NCI-H1092 (cell line): ENCODE measurements at regions not wholly inside any gene's neighbourhood (a gene's known extent, or its start where the extent isn't known, plus 50 kb on each side); places are given as distances from the start of the nearest gene placed in this dataset.
"Not testable (repeated sequence)": the region's sequence is repeated elsewhere in the genome, so short reads cannot be mapped to it uniquely, and the experiment has no call there.

Source experiments
- DNase-seq: peaks from one replicate; lab custom pipeline; 2025; lab: John Stamatoyannopoulos, UW

DNA sequence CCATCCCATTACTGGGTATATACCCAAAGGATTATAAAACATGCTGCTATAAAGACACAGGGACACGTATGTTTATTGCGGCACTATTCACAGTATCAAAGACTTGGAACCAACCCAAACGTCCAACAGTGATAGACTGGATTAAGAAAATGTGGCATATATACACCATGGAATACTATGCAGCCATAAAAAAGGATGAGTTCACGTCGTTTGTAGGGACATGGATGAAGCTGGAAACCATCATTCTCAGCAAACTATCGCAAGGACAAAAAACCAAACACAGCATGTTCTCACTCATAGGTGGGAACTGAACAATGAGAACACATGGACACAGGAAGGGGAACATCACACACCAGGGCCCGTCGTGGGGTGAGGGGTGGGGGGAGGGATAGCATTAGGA is 106.1 kb downstream of the CHD1L start:
- DNase-seq = not testable (repeated sequence)

GRCh38 chr1:147349533-147349932 is 107.0 kb downstream of the CHD1L start:
- no peak for DNase-seq

- no peak for DNase-seq
Observed at GRCh38 chr1:147351140-147351835, 108.8 kb downstream of the CHD1L start.

DNA sequence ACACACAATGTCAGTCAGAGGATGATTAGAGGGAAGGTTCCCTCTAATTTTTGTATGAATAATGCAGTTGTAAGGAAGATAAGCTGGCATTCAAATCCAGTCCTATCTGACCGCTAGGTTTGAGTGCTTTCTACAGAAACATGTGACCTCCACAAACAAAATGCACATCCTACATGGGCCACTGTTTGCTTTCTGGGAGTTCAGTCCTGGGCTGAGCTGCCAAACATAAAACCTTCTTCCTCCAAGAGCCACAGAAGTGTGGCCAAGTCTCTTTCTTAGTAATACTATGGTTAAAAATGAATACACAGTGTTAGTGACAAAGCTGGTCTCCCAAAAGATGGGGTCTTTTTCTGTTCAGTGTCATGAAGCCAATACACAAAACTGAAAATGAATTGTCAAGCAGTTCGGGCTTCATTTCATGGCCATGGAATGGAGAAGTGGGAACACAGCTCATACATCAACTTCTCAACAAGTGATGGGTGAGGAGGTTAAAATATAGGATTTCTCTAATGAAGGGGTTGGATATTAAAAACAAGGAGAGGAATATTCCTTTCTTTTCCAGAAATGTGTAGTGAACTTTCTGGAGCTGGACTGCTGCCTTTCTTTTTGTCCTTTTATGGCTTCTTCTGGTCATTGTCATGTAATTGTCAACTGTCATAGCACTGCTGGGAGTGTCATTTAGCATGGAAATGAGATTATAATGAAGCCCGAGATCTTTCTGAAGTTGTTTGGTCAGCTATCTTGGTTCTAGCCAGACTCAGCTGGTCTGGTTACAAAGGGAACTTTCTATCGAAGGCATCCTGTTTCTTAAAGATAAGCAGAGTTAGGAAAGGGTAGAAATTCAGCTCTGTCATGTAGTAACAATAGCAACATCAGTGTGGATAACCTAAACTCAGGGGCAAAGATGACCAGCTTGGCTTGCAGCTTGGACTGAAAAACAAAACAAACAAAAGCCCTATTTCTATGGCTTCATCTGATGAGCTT is 135.1 kb downstream of the CHD1L start:
- no peak for DNase-seq

GRCh38 chr1:147379889-147380288 is 137.4 kb downstream of the CHD1L start:
- DNase-seq = no peak

DNA sequence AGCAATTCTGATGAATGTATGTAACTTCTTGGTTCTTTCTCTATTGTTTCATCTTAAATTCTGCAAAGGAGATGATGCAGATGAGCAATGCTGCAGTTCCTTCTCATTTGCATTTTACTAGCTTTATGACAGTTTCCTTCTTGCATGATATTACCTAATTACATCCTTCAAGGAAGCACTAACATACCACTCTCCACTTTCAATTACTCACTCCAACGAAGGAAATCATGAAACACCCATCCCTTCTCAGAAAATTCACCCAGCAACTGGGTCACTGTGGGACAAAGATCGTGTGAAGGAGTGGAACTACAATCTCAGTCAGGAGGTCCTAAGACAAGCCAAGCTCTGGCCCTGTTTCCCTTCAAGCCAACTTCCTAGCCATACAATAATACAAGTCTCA is 142.3 kb downstream of the CHD1L start:
- DNase-seq = no peak

DNA sequence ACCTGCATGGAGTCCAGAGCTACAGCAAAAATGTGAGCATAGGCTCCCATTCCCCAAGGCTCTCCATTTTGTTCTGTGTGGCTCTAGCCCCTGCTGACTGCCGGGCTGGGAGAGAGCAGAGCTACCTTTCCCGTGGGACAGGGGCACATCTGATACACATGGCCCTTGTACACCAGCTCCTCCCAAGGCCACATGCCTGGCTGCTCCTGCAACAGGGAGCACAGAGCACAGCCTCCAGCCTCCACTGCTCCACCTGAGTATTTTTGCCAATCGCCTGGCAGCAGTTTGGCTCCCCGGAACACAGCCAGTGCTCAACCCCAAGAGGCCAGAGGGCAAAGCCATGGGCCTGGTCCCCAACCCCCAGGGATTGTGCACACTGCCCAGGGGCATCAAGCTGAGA is 146.5 kb downstream of the CHD1L start:
- DNase-seq = no peak

DNA sequence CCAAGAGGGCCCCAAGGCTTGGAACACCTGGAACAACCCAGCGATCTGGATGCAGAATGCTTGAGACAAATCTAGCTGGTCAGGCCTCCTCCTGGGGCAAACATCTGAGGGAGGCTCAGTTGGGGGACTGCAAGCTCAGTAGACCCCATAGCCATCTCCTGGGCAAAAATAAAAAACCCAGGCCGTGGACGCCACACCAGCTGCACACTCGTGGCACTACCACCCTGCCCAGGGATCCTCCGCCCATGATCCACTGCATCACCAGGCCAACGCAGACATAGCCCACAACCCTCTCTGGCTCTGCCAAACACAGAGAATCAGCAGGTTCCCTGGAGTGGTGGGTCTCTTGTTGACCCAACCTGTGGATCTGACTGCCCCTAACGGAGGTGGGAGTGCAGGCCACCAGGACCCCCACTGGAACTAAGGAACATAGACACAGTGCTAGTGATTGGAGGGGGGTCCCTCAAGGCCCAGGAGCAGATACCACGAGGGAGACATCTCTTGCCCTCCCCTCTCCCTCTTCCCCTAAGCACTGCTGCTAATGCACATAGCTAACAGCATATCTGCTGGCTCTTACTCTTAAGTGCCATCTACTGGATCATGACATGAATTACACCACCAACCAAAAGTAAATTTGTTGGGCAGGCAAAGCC is 147.2 kb downstream of the CHD1L start:
- DNase-seq = peak; percentile 23

- no peak for DNase-seq
Observed at GRCh38 chr1:147390185-147390542, 147.7 kb downstream of the CHD1L start.

GRCh38 chr1:147391114-147391513 is 148.6 kb downstream of the CHD1L start:
- no peak for DNase-seq

DNA sequence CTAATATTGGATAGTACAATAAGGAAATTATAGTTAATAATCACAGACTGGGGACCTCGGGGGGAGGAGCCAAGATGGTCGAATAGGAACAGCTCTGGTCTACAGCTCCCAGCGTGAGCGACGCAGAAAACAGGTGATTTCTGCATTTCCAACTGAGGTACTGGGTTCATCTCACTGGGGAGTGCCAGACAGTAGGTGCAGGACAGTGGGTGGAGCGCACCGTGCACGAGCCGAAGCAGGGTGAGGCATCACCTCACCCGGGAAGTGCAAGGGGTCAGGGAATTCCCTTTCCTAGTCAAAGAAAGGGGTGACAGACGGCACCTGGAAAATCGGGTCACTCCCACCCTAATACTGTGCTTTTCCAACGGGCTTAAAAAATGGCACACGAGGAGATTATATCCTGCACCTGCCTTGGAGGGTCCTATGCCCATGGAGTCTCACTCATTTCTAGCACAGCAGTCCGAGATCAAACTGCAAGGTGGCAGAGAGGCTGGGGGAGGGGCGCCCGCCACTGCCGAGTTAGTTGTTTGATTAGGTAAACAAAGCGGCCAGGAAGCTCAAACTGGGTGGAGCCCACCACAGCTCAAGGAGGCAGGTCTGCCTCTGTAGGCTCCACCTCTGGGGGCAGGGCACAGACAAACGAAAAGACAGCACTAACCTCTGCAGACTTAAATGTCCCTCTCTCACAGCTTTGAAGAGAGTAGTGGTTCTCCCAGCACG is 138.8 kb upstream of the BCL9 start:
- DNase-seq = not testable (repeated sequence)

- not testable (repeated sequence) for DNase-seq
Observed at GRCh38 chr1:147404344-147404743, 137.0 kb upstream of the BCL9 start.

DNA sequence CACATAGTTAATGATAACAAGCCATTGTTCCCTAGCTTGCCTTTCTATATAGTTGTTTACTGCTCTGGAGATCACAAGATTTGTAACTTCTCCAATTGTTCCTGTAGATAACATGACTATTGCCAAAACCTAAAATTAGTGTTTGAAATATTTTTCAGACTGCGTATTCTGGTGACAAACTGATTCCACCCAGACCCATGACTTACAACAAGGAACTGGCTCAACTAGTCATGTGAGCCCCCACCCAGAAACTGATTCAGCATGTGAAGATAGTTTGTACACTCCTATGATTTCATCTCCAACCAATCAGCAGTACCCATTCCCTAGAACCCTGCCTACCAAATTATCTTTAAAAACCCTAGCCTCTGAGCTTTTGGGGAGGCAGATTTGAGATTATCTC is 131.4 kb upstream of the BCL9 start:
- no peak for DNase-seq

- no peak for DNase-seq
Observed at GRCh38 chr1:147413110-147413605, 128.1 kb upstream of the BCL9 start.

DNA sequence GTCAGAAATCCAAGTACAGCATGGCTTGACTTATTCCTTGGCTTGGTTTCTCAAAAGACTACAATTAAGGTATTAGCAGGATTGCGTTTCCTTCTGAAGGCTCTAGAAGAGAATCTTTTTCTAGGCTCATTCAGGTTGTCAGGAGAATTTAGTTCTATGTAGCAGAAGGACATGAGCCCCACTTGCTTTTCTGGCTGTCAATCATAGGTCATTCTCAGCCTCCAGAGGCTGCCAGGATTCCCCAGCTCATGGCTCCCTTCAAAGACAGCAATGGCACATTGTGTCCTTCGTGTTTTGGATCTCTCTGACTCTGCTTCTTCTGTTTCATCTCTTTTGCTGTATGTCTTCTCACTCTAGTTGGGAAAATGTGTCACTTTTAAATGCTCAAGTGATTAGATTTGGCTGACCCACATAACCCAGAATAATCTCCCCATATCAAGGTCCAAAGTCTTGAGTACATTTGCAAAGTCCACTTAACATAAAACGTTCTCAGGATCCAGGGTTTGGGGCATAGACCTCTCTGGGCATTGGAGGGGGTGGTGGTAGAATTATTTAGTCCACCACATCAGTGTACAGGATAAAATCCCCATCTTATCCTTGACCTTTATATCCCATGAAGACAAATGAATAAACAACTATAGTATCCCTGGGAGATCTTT is 126.7 kb upstream of the BCL9 start:
- no peak for DNase-seq

GRCh38 chr1:147417024-147417423 is 124.3 kb upstream of the BCL9 start:
- DNase-seq = no peak

GRCh38 chr1:147423100-147423827 is 118.0 kb upstream of the BCL9 start:
- not testable (repeated sequence) for DNase-seq

GRCh38 chr1:147434921-147435320 is 106.4 kb upstream of the BCL9 start:
- DNase-seq = no peak

DNA sequence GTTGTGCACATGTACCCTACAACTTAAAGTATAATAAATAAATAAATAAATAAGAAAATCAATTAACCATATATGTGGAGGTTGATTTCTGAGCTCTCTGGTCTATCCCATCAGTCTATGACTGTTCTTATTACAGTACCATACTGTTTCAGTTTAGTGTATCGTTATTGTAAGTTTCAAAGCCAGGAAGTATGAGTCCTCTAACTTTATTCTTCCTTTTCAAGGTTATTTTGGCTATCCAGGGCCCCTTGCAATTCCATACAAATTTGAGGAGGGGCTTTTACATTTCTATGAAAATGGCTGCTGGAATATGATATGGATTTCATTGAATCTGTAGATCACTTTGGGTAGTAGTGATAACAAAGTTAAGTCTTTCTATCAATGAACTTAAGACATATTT is 96.9 kb upstream of the BCL9 start:
- no peak for DNase-seq

DNA sequence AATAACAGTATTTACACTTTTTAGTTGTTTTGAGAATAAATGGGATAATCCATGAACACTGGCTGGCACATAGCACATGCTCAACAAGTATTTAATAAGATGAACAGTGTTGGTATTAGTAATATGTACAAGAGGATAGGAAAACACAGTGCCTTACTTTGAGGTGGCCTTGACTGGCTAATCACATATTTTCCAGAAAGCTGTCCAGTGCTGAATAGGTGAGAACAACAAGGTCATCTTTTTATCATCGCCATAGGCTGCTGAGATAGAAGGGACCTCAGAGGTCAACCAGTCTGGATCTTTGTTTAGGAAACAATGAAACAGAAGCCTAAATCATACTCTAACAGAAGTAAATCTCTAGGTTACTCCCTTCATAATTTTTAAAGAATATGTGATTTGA is 89.7 kb upstream of the BCL9 start:
- no peak for DNase-seq

- DNase-seq = no peak
Observed at GRCh38 chr1:147452809-147453208, 88.5 kb upstream of the BCL9 start.
